IMR-90 (cell line): ENCODE measurements at regions not wholly inside any gene's neighbourhood (a gene's known extent, or its start where the extent isn't known, plus 50 kb on each side); places are given as distances from the start of the nearest gene placed in this dataset.

Source experiments
- ATAC-seq: fragments of 200-7000 bp; cut with Tn5 transposase; 2 replicates; pipeline ENCODE4 v1.9.1; 2020; ENCODE audit warnings: low read depth, mild to moderate bottlenecking, moderate library complexity
- BruUV-seq: library from RNA; stranded (reverse); fragments of 400-500 nt; replicated peaks from 2 replicates; lab custom pipeline; 2021; lab: Mats Ljungman, UMichigan
- CTCF ChIA-PET: fragments of 300-600 bp; formaldehyde crosslinking; extraction: SDS; loops from one replicate; lab custom pipeline; 2021; ENCODE audit warnings: antibody characterized with exemption; lab: Yijun Ruan, JAX
- POLR2A ChIA-PET: fragments of 300-600 bp; sonication (Branson Sonifier 250); formaldehyde crosslinking; loops from one replicate; lab custom pipeline; 2022; ENCODE audit warnings: antibody characterized with exemption; ENCODE audit not compliant: unreplicated experiment; lab: Charles Lee
- DNase-seq: peaks from one replicate; pipeline ENCODE4 v3.0.0; 2013
- H2AFZ ChIP-seq: replicated peaks from 2 replicates; pipeline ENCODE3; 2013; ENCODE audit warnings: low read length, mild to moderate bottlenecking; ENCODE audit not compliant: poor library complexity
- H2AK5ac ChIP-seq: 2 replicates; pipeline ENCODE4 v1.6.1; 2013; ENCODE audit warnings: low read depth, low read length, inconsistent platforms
- H2AK9ac ChIP-seq: replicated peaks from 2 replicates; pipeline ENCODE3; 2013; ENCODE audit warnings: mild to moderate bottlenecking, low read depth, low read length, moderate library complexity; ENCODE audit not compliant: poor library complexity
- H2BK120ac ChIP-seq: 2 replicates; pipeline ENCODE4 v1.6.1; 2013; ENCODE audit warnings: low read depth, low read length, inconsistent platforms
- H2BK15ac ChIP-seq: 3 replicates; pipeline ENCODE4 v1.6.1; 2013; ENCODE audit warnings: low read depth, low read length, inconsistent platforms
- H2BK20ac ChIP-seq: 2 replicates; pipeline ENCODE4 v1.6.1; 2013; ENCODE audit warnings: low read depth, mild to moderate bottlenecking, inconsistent platforms, low read length, moderate library complexity
- H2BK5ac ChIP-seq: 2 replicates; pipeline ENCODE4 v1.6.1; 2013; ENCODE audit warnings: mild to moderate bottlenecking, low read depth, low read length, inconsistent platforms; ENCODE audit not compliant: poor library complexity, severe bottlenecking
- H3K14ac ChIP-seq: replicated peaks from 2 replicates; pipeline ENCODE4 v1.6.1; 2013; ENCODE audit warnings: low read depth, low read length, inconsistent platforms
- H3K18ac ChIP-seq: 2 replicates; pipeline ENCODE4 v1.6.1; 2013; ENCODE audit warnings: low read depth, low read length, control low read depth
- H3K23ac ChIP-seq: 2 replicates; pipeline ENCODE4 v1.6.1; 2013; ENCODE audit warnings: low read depth, low read length, inconsistent platforms
- H3K27ac ChIP-seq: 2 replicates; pipeline ENCODE4 v1.5.1; 2013; ENCODE audit warnings: mild to moderate bottlenecking, control low read depth, low read length; ENCODE audit not compliant: insufficient read depth
- H3K27me3 ChIP-seq: 2 replicates; pipeline ENCODE4 v1.6.1; 2013; ENCODE audit warnings: low read length; ENCODE audit not compliant: control insufficient read depth, insufficient read depth
- H3K36me3 ChIP-seq: 2 replicates; pipeline ENCODE4 v1.6.1; 2013; ENCODE audit warnings: low read length, mixed read lengths; ENCODE audit not compliant: control insufficient read depth, insufficient read depth
- H3K4ac ChIP-seq: 2 replicates; pipeline ENCODE4 v1.6.1; 2013; ENCODE audit warnings: low read depth, low read length, inconsistent platforms
- H3K4me1 ChIP-seq: 2 replicates; pipeline ENCODE4 v1.6.1; 2013; ENCODE audit warnings: low read length, mixed read lengths; ENCODE audit not compliant: control insufficient read depth, insufficient read depth
- H3K4me2 ChIP-seq: 2 replicates; pipeline ENCODE4 v1.6.1; 2013; ENCODE audit warnings: low read depth, mild to moderate bottlenecking, control low read depth, low read length, moderate library complexity
- H3K4me3 ChIP-seq: 2 replicates; pipeline ENCODE4 v1.5.1; 2013; ENCODE audit warnings: low read depth, mild to moderate bottlenecking, control low read depth, low read length, moderate library complexity; ENCODE audit not compliant: insufficient read depth
- H3K56ac ChIP-seq: 2 replicates; pipeline ENCODE4 v1.6.1; 2013; ENCODE audit warnings: low read length, inconsistent platforms; ENCODE audit not compliant: insufficient read depth; ENCODE audit errors: extremely low read depth
- H3K79me1 ChIP-seq, 2 experiments: 2 replicates each; pipeline ENCODE4 v1.6.1; 2013; ENCODE audit warnings: low read length in 2 of 2, inconsistent platforms in 1 of 2, low read depth in 1 of 2
- H3K9ac ChIP-seq: 2 replicates; pipeline ENCODE4 v1.6.1; 2013; ENCODE audit warnings: low read depth, low read length, control low read depth
- H3K9me1 ChIP-seq: 2 replicates; pipeline ENCODE4 v1.6.1; 2013; ENCODE audit warnings: low read length, inconsistent platforms; ENCODE audit not compliant: insufficient read depth
- H3K9me3 ChIP-seq: 2 replicates; pipeline ENCODE4 v1.6.1; 2013; ENCODE audit warnings: low read length; ENCODE audit not compliant: control insufficient read depth, insufficient read depth
- H4K20me1 ChIP-seq: 2 replicates; pipeline ENCODE4 v1.6.1; 2013; ENCODE audit warnings: low read length, inconsistent platforms; ENCODE audit not compliant: insufficient read depth
- H4K5ac ChIP-seq: 2 replicates; pipeline ENCODE4 v1.6.1; 2013; ENCODE audit warnings: mild to moderate bottlenecking, low read depth, low read length, control low read depth
- H4K8ac ChIP-seq, 2 experiments: 2 replicates each; pipeline ENCODE4 v1.6.1; 2013; ENCODE audit warnings: low read depth in 2 of 2, low read length in 2 of 2, control low read depth in 1 of 2, inconsistent platforms in 1 of 2
- H4K91ac ChIP-seq: 2 replicates; pipeline ENCODE4 v1.6.1; 2013; ENCODE audit warnings: low read depth, low read length, inconsistent platforms; ENCODE audit not compliant: insufficient read depth
- BHLHE40 ChIP-seq: fragments of 150-350 bp; IDR thresholded peaks from 2 replicates; pipeline ENCODE4 v1.6.1; 2016; ENCODE audit warnings: mild to moderate bottlenecking, low read depth, low read length
- CHD1 ChIP-seq: IDR thresholded peaks from 2 replicates; pipeline ENCODE4 v1.6.1; 2012; ENCODE audit warnings: low read depth, low read length, improper control_type of control experiment
- ELK1 ChIP-seq: fragments of 150-350 bp; IDR thresholded peaks from 2 replicates; pipeline ENCODE4 v1.6.1; 2016; ENCODE audit warnings: low read depth, mild to moderate bottlenecking, low read length, moderate library complexity, borderline replicate concordance
- FOS ChIP-seq: fragments of 150-350 bp; IDR thresholded peaks from 2 replicates; pipeline ENCODE4 v1.6.1; 2016; ENCODE audit warnings: low read depth, low read length
- MAZ ChIP-seq: IDR thresholded peaks from 2 replicates; pipeline ENCODE4 v1.6.1; 2012; ENCODE audit warnings: low read depth, mild to moderate bottlenecking, low read length, improper control_type of control experiment, moderate library complexity, borderline replicate concordance
- MXI1 ChIP-seq: IDR thresholded peaks from 2 replicates; pipeline ENCODE4 v1.6.1; 2012; ENCODE audit warnings: low read depth, mild to moderate bottlenecking, low read length, moderate library complexity, borderline replicate concordance
- NFE2L2 ChIP-seq: fragments of 150-350 bp; IDR thresholded peaks from 2 replicates; pipeline ENCODE4 v1.6.1; 2016; ENCODE audit warnings: low read depth, mild to moderate bottlenecking, low read length
- POLR2A ChIP-seq: IDR thresholded peaks from 2 replicates; pipeline ENCODE4 v1.6.1; 2012; ENCODE audit warnings: mild to moderate bottlenecking, low read depth, low read length
- RAD21 ChIP-seq: IDR thresholded peaks from 2 replicates; pipeline ENCODE4 v1.6.1; 2012; ENCODE audit warnings: low read length, improper control_type of control experiment
- RCOR1 ChIP-seq: IDR thresholded peaks from 2 replicates; pipeline ENCODE4 v1.6.1; 2012; ENCODE audit warnings: mild to moderate bottlenecking, low read length, improper control_type of control experiment; ENCODE audit not compliant: insufficient replicate concordance
- RFX5 ChIP-seq: IDR thresholded peaks from 2 replicates; pipeline ENCODE4 v1.8.0; 2012; ENCODE audit warnings: low read depth, mild to moderate bottlenecking, low read length, moderate library complexity
- WGBS, 2 experiments: methylation state at CpG; one replicate each; pipeline versions ENCODE4 v1.1.5 to v1.1.7; 2013; ENCODE audit warnings: missing lambda C conversion rate in 2 of 2; ENCODE audit not compliant: insufficient read length in 1 of 2; ENCODE audit errors: extremely low coverage in 2 of 2; 5-methylcytosine and 5-hydroxymethylcytosine counted together
- dilution Hi-C: fragments of 300-500 bp; cut with HindIII; formaldehyde crosslinking; loops from one replicate; pipeline ENCODE4 v1.14.3; 2018; ENCODE audit warnings: low sequenced_read_pairs; ENCODE audit not compliant: unreplicated experiment
- in situ Hi-C: fragments of 300-500 bp; cut with MboI; formaldehyde crosslinking; loops from 3 replicates; pipeline ENCODE4 v1.14.3; 2019; ENCODE audit warnings: low sequenced_read_pairs, inconsistent platforms, mixed read lengths
- intact Hi-C: fragments of 100-400 bp; cut with micrococcal nuclease; formaldehyde crosslinking; loops from 2 replicates; pipeline ENCODE4 v1.10.0; 2022
- TF ChIP-seq, protein P1 (sequence below): fragments of 150-350 bp; IDR thresholded peaks from 2 replicates; pipeline ENCODE4 v1.6.1; 2017; ENCODE audit warnings: mild to moderate bottlenecking, antibody characterized with exemption, low read length, low read depth
- TF ChIP-seq, protein P2 (sequence below): conservative IDR thresholded peaks from 2 replicates; pipeline ENCODE4 v1.5.1; 2012; ENCODE audit warnings: mild to moderate bottlenecking, low read depth, low read length, improper control_type of control experiment

GRCh38 chr20:20926222-20926905 is 179.8 kb downstream of the LINC00237 start:
- no peak overlapping the region for H3K9ac ChIP-seq
- no peak overlapping the region for H2BK20ac ChIP-seq
- H3K23ac ChIP-seq = no peak overlapping the region
- H3K4me2 ChIP-seq = no peak overlapping the region
- H2AK9ac ChIP-seq = no peak overlapping the region
- in situ Hi-C loops = no loop called here
- WGBS, 2 experiments = no CpG with 5 or more reads among the region's 8 CpGs
- H2BK5ac ChIP-seq = no peak overlapping the region
- H3K9me3 ChIP-seq = peaks cover 8% of the 10 kb centered on the region; the same call in 1 of the 2 replicates
- dilution Hi-C loops = no loop called here
- no peak overlapping the region for H4K8ac ChIP-seq
- ChIA-PET POLR2A (no interaction called here), CTCF (no interaction called here)
- H2BK15ac ChIP-seq = no peak overlapping the region
- no peak overlapping the region for H4K5ac ChIP-seq
- H3K27ac ChIP-seq = no peak overlapping the region
- H3K36me3 ChIP-seq = no peaks in the 10 kb centered on the region
- no peak overlapping the region for H2BK120ac ChIP-seq
- no peak overlapping the region for H3K18ac ChIP-seq
- no peak overlapping the region for H2AFZ ChIP-seq
- DNase-seq (no peak), ATAC-seq (no peak)
- intact Hi-C loops = no loop called here
- no peak overlapping the region for H3K56ac ChIP-seq
- no peaks in the 10 kb centered on the region for H3K9me1 ChIP-seq
- H3K4me3 ChIP-seq = no peak overlapping the region
- no peak overlapping the region for H4K91ac ChIP-seq
- H3K27me3 ChIP-seq = no peaks in the 10 kb centered on the region
- TF ChIP-seq POLR2A (no peak), NFE2L2 (no peak), CHD1 (no peak), MAZ (no peak), ELK1 (no peak), RCOR1 (no peak), RFX5 (no peak), RAD21 (no peak), FOS (no peak), MXI1 (no peak), BHLHE40 (no peak)
- TF ChIP-seq, protein P1, sequence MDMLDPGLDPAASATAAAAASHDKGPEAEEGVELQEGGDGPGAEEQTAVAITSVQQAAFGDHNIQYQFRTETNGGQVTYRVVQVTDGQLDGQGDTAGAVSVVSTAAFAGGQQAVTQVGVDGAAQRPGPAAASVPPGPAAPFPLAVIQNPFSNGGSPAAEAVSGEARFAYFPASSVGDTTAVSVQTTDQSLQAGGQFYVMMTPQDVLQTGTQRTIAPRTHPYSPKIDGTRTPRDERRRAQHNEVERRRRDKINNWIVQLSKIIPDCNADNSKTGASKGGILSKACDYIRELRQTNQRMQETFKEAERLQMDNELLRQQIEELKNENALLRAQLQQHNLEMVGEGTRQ = no peak
- TF ChIP-seq, protein P2, sequence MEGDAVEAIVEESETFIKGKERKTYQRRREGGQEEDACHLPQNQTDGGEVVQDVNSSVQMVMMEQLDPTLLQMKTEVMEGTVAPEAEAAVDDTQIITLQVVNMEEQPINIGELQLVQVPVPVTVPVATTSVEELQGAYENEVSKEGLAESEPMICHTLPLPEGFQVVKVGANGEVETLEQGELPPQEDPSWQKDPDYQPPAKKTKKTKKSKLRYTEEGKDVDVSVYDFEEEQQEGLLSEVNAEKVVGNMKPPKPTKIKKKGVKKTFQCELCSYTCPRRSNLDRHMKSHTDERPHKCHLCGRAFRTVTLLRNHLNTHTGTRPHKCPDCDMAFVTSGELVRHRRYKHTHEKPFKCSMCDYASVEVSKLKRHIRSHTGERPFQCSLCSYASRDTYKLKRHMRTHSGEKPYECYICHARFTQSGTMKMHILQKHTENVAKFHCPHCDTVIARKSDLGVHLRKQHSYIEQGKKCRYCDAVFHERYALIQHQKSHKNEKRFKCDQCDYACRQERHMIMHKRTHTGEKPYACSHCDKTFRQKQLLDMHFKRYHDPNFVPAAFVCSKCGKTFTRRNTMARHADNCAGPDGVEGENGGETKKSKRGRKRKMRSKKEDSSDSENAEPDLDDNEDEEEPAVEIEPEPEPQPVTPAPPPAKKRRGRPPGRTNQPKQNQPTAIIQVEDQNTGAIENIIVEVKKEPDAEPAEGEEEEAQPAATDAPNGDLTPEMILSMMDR = no peak
- H3K4ac ChIP-seq = no peak overlapping the region
- no peak overlapping the region for H2AK5ac ChIP-seq
- H3K4me1 ChIP-seq = no peaks in the 10 kb centered on the region
- H4K20me1 ChIP-seq = no peaks in the 10 kb centered on the region
- BruUV-seq = no TSS peak
- no peaks in the 10 kb centered on the region for H3K79me1 ChIP-seq
- no peak overlapping the region for H3K14ac ChIP-seq
